HAP-1 (cell line): ENCODE measurements at regions not wholly inside any gene's neighbourhood (a gene's known extent, or its start where the extent isn't known, plus 50 kb on each side); places are given as distances from the start of the nearest gene placed in this dataset.
"Not testable (repeated sequence)": the region's sequence is repeated elsewhere in the genome, so short reads cannot be mapped to it uniquely, and the experiment has no call there.

Experiments used
- DNase-seq, 2 experiments: peaks; one replicate each; pipeline ENCODE4 v3.0.0-alpha.2; 2016 to 2020; ENCODE audit warnings: low spot score in 2 of 2
- H3K27me3 ChIP-seq: fragments of 250-450 bp; sonication (Bioruptor Pico); 2 replicates; pipeline ENCODE4 v1.5.1; 2020; ENCODE audit warnings: low read depth, mild to moderate bottlenecking, moderate library complexity
- H3K36me3 ChIP-seq: fragments of 250-450 bp; sonication (Bioruptor Pico); replicated peaks from 2 replicates; pipeline ENCODE4 v1.5.1; 2020; ENCODE audit warnings: mild to moderate bottlenecking
- H3K4me1 ChIP-seq: fragments of 250-450 bp; sonication (Bioruptor Pico); 2 replicates; pipeline ENCODE4 v1.5.1; 2020; ENCODE audit warnings: mild to moderate bottlenecking
- H3K4me3 ChIP-seq: fragments of 250-450 bp; sonication (Bioruptor Pico); 2 replicates; pipeline ENCODE4 v1.5.1; 2020; ENCODE audit warnings: mild to moderate bottlenecking, moderate library complexity
- H3K9me3 ChIP-seq: fragments of 250-450 bp; sonication (Bioruptor Pico); 2 replicates; pipeline ENCODE4 v1.5.1; 2020; ENCODE audit warnings: mild to moderate bottlenecking, moderate library complexity
- in situ Hi-C: fragments of 300-500 bp; cut with MboI; formaldehyde crosslinking; loops from 3 replicates; pipeline ENCODE4 v1.14.3; 2020; ENCODE audit warnings: low sequenced_read_pairs, inconsistent platforms, mixed read lengths

DNA sequence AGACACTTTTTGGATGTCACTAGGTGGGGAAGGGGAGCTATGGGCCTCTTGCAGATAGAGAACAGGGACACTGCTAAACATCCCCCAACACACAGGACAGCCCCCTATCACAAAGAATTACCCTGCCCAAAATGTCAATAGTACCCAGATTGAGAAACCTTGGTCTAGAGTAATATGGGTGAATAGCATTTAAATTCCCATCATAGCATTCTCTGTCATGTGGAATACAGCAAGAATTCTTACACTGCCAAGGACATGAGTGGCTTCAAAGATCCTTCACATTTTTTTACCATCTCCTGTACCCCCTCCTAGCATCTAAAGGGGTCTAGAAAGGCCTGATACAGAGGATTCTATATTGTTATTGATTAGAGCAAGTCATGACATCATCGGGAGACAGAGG is 83.1 kb upstream of the SSTR4 start:
- DNase-seq, result no peak
- in situ Hi-C loops, result no loop called here
- Histone ChIP-seq H3K27me3 (no peaks in the 10 kb centered on the region), H3K9me3 (no peaks in the 10 kb centered on the region), H3K4me3 (no peak overlapping the region), H3K36me3 (no peaks in the 10 kb centered on the region), H3K4me1 (no peaks in the 10 kb centered on the region)

DNA sequence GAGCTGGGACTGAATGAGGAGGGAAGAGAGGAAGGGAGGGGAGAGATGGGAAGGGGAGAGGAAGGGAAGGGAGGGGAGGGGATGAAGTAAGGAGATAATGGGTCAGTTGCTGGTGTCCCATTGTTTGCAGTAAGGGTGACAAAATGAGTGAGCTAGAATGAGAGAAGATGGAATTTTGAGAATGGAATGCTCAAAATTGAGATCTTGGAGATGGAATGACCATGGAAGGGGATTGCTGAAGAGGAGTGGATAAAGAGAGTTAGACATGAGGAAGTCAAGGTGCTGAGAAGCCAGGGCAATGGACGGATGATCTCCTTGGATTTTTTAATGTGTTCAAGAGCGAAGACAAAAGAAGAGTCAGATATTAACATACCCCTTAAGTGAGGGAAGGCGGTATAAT is 80.5 kb upstream of the SSTR4 start:
- Histone ChIP-seq H3K36me3 (no peaks in the 10 kb centered on the region), H3K9me3 (no peaks in the 10 kb centered on the region), H3K4me3 (no peak overlapping the region), H3K4me1 (no peaks in the 10 kb centered on the region), H3K27me3 (no peaks in the 10 kb centered on the region)
- DNase-seq, result no peak
- in situ Hi-C loops, result no loop called here

DNA sequence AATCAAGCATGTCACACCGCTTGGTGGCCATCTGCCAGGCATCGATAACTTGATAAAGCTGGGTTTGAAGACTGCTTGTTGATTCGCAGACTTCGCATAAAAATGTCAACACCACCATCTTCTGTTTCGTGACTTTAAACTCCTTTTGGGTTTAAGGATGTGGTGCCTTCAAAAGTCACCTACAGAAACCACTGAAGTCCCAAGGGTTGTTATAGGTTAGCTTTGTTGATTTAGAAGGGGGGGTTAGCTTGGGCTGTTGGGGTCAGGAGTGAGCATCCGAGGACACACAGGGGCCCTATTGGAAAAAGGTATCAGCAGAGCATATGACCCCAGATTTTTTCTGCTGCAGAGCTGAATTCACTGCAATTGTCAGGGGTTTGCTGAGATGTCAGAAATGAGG is 76.7 kb upstream of the SSTR4 start:
- no peak overlapping the region for H3K4me3 ChIP-seq
- in situ Hi-C loops, result no loop called here
- DNase-seq, result no peak
- H3K36me3 ChIP-seq, result no peaks in the 10 kb centered on the region
- no peaks in the 10 kb centered on the region for H3K4me1 ChIP-seq
- no peaks in the 10 kb centered on the region for H3K27me3 ChIP-seq
- H3K9me3 ChIP-seq, result no peaks in the 10 kb centered on the region

DNA sequence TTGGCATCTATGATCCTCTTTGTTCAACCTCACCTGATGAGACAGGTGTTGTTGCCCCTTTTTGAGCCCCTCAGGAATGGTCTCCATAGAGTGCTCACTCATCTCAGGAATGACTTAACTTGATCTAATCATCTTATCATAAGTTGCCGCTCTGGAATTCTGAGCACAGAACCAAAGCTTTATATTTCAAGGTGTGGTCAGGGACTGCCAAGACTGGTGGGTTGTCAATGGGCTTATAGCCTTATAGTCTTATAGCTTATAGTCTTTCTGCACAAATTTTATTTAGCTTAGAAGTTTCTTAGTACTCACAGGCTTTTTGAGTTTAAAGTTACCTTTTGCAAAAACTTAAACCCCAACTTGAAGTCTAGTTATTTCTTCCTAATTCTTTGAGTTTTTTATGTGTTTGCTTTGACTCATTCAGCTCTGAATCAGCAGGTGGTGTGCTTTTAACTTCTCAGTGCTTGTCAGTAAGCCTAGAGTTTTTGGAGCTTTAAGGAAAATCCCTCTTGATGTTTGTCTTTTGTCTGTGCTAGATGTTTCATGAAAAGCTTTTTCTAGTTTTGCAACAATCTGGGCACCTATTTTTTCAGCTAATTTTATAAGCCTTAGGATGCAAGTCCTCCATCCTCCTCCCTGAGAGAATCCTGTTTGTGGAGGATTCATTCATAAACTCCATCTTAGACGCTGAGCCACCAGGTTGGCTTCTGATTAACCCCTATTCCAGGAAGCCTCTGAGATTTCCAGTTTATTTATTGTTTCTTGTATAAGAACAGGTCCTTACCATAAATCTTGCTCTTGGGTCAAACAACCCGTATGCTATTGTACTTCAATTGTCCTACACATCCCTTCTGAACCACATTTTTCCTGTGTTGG is 72.3 kb upstream of the SSTR4 start:
- H3K4me3 ChIP-seq, result no peak overlapping the region
- no peaks in the 10 kb centered on the region for H3K4me1 ChIP-seq
- H3K27me3 ChIP-seq, result no peaks in the 10 kb centered on the region
- no peaks in the 10 kb centered on the region for H3K36me3 ChIP-seq
- no peak for DNase-seq
- in situ Hi-C loops, result no loop called here
- no peaks in the 10 kb centered on the region for H3K9me3 ChIP-seq

DNA sequence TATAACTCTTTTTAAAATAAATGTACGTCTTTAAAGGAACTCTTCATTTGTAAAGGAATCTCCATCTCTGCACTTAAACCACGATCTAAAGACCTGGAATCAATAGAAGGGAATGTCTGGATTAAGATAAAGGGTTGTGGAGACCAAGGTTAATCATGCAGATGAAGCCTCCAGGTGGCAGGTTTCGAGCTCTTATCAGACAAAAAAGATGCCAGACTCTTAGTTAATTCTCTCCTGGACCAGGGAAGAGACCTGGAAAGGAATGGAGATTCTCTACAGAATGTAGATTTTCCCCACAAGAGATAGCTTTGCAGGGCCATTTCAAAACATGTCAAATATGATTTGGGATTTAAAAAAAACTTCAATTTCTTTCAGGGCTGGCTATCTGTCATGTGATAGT is 71.5 kb upstream of the SSTR4 start:
- no peaks in the 10 kb centered on the region for H3K4me1 ChIP-seq
- H3K4me3 ChIP-seq, result no peak overlapping the region
- H3K36me3 ChIP-seq, result no peaks in the 10 kb centered on the region
- in situ Hi-C loops, result no loop called here
- no peak for DNase-seq
- H3K27me3 ChIP-seq, result no peaks in the 10 kb centered on the region
- no peaks in the 10 kb centered on the region for H3K9me3 ChIP-seq

DNA sequence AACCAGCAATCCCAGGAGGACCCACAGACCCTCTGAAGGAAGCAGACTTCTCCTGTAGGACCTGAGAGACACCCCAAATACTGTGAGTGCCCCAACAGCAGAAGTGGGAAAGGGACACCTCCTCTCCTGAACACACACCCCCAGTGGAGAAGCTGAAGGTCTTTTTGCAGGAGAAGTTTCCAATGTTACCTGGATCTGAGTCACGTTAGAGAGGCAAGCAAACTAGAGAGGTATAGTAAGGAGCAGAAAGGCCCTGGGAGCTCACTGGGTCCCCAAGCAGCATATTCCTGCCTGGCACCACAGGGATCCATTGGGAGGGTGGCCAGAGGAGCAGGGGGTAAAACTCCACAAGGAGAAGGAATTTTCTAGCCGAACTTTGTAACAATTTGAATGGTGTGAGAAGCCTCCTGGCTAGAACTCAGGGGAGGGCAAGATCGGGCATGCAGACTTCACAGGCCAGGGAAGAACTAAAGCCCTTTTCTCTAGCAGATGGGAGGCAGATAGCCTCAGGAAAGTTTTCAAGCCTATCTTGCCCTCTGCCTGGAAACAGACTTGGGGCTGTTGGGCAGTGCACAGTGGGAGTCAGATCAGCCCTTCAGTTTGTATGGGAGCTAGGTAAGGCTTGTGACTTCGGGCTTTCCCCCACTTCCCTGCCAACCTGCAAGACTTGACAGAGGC is 68.2 kb upstream of the SSTR4 start:
- DNase-seq, result no peak
- in situ Hi-C loops, result no loop called here
- H3K27me3 ChIP-seq, result no peaks in the 10 kb centered on the region
- no peaks in the 10 kb centered on the region for H3K4me1 ChIP-seq
- no peaks in the 10 kb centered on the region for H3K9me3 ChIP-seq
- no peaks in the 10 kb centered on the region for H3K36me3 ChIP-seq
- H3K4me3 ChIP-seq, result no peak overlapping the region

DNA sequence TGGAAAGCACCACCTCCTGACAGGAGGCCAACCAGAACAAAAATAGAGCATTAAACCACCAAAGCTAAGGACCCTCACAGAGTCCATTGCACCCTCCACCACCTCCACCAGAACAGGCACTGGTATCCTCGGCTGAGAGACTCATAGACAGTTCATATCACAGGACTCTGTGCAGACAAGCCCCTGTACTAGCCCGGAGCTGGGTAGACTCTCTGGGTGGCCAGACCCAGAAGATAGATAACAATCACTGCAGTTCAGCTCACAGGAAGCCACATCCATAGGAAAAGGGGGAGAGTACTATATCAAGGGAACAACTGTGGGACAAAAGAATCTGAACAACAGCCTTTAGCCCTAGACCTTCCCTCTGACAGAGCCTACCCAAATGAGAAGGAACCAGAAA is 67.4 kb upstream of the SSTR4 start:
- H3K4me3 ChIP-seq, H3K9me3 ChIP-seq, H3K4me1 ChIP-seq, H3K27me3 ChIP-seq, in situ Hi-C loops, DNase-seq, H3K36me3 ChIP-seq: not testable (repeated sequence)

DNA sequence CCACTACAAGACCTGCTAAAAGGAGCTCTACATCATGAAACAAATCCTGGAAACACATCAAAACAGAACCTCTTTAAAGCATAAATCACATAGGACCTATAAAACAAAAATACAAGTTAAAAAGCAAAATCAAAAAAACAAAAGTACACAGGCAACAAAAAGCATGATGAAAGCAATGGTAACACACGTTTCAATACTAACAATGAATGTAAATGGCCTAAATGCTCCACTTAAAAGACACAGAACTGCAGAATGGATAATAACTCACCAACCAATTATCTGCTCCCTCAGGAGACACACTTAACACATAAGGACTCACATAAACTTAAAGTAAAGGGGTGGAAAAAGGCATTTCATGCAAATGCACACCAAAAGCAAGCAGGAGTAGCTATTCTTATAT is 66.1 kb upstream of the SSTR4 start:
- DNase-seq, H3K36me3 ChIP-seq, H3K9me3 ChIP-seq, H3K27me3 ChIP-seq, H3K4me1 ChIP-seq, in situ Hi-C loops, H3K4me3 ChIP-seq: not testable (repeated sequence)

DNA sequence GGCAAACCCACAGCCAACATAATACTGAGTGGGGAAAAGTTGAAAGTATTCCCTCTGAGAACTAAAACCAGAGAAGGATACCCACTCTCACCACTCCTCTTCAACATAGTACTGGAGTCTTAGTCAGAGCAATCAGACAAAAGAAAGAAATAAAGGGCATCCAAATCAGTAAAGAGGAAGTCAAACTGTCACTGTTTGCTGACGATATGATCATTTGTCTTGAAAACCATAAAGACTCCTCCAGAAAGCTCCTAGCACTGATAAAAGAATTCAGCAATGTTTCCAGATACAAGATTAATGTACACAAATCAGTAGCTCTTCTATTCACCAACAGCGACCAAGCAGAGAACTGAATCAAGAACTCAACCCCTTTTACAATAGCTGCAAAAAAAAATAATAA is 64.0 kb upstream of the SSTR4 start:
- H3K9me3 ChIP-seq, in situ Hi-C loops, DNase-seq, H3K36me3 ChIP-seq, H3K27me3 ChIP-seq, H3K4me1 ChIP-seq, H3K4me3 ChIP-seq: not testable (repeated sequence)

DNA sequence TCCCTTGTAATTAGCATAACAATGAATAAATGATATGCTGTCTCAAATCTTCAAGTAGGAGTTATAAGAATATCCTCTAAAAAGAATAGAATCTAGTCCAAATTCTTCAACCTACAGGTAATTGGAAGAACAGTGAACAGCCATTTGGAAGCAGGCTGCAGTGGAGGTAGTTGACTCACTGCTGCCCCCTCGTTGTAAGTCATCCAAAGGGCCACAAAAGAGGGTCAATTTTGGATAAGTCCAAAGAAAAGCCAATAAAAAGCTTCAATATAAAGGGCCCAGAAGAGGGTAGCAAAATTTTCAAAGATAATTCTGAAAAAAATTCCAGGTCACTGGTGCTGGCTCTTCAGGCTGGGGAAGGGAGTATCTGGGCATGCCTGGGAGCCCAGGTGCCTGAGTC is 60.8 kb upstream of the SSTR4 start:
- H3K4me1 ChIP-seq, result no peaks in the 10 kb centered on the region
- no peaks in the 10 kb centered on the region for H3K36me3 ChIP-seq
- no peaks in the 10 kb centered on the region for H3K27me3 ChIP-seq
- in situ Hi-C loops, result no loop called here
- H3K9me3 ChIP-seq, result no peaks in the 10 kb centered on the region
- DNase-seq, result no peak
- H3K4me3 ChIP-seq, result no peak overlapping the region

DNA sequence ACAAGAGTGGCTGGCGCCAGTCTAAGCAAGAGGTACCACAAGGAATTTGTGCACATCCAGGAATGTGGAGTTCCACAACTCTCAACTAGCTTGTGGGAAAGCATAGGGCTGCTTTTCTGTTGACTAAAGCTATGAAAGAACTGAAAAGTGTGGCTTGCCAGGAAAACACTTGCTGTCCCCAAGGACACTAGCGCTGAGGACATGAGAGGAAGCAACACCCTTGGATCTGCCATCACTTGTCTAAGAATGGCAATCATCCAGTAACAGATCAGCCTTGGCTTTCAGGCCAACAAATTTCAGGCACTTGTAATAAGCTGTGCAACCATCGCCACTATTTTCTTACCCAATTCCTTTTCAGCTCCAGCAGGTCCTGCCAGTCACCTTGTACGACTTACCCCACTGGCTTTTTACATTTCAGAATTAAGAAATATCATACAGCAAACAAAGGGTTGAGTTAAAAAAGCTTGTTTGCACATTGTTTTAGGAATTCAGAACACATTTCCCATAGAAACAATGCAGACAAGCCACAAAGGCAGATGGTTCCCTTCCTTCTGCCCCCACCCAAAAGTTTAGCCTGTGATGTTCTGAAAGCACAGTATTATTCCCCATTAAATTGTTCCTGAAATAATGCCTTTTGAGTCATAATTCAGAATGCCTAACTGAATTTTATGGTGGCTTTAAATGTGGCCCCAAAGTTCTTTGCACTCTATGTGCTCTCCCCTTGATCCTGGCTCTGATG is 57.9 kb upstream of the SSTR4 start:
- Histone ChIP-seq H3K4me1 (no peaks in the 10 kb centered on the region), H3K9me3 (no peaks in the 10 kb centered on the region), H3K36me3 (no peaks in the 10 kb centered on the region), H3K27me3 (no peaks in the 10 kb centered on the region), H3K4me3 (no peak overlapping the region)
- in situ Hi-C loops, result no loop called here
- no peak for DNase-seq

DNA sequence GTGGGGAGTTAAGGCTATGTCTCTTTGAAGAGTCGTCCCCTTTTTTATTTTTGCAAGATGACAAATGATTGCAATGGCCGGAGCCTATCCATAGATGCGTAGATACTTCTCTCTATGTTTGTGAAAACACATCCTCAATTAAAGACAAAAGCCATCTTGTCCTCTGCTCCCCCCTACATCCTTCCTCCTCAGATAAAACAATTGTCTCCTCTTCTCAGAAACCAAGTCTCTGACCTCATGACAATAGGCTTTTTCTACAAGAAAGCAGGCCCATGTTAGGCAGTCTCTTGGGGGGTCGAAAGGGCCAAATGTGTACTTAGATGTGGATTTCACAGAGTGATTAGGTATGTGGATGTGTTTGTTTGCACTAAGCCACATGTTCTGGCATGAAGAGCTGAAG is 51.1 kb upstream of the SSTR4 start:
- Histone ChIP-seq H3K4me3 (no peak overlapping the region), H3K27me3 (no peaks in the 10 kb centered on the region), H3K9me3 (no peaks in the 10 kb centered on the region; the same call in 1 of the 2 replicates), H3K36me3 (no peaks in the 10 kb centered on the region), H3K4me1 (no peaks in the 10 kb centered on the region)
- no peak for DNase-seq
- in situ Hi-C loops, result no loop called here

DNA sequence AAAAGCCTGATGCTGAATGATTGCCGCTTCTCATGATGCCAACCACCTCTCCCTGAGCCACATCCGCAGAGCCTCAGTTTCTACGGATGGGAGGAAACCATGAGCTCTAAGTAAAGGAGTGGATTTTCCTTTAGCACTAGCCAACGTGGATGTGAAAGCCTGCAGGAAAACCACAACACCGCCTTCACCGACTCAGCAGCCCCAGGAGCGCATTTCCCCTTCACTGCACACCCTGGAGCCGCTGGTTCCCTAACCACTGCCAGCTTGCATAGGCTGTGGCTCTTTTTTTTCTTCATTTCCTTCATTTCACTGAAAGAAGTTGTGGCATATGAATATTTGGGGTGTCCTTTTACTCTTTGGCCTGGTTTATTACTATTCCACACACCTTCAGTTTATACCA is 50.5 kb upstream of the SSTR4 start:
- Histone ChIP-seq H3K36me3 (no peaks in the 10 kb centered on the region), H3K4me3 (no peak overlapping the region), H3K4me1 (no peaks in the 10 kb centered on the region), H3K27me3 (no peaks in the 10 kb centered on the region), H3K9me3 (no peaks in the 10 kb centered on the region; the same call in 1 of the 2 replicates)
- no peak for DNase-seq
- in situ Hi-C loops, result no loop called here

DNA sequence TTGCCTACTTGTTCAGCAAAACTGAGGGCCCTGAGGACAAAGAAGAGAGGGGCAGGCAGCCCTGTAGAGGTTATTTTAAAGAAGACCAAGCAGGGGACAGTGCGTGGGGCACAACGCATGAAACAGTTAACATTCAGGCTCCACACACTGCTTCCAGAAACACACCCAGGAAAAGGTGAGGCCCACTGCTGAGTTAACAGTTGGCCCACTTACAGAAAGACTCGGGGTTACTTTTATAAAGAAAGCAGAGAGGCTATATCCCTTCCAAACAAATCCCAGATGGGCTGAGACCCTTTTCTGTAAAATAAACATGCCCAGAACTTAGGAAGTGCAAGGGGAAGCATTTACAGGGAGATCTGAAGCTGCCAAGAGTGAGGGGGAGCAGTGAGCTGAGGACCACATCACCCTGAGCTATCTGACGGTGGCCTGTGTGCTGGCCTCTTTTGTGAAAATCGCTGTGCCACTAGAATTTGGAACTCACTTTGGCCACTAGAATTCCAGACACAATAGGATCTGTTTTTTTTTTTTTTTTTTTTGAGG is 49.8 kb upstream of the SSTR4 start:
- in situ Hi-C loops, result no loop called here
- no peak for DNase-seq
- no peak overlapping the region for H3K4me3 ChIP-seq
- H3K4me1 ChIP-seq, result no peaks in the 10 kb centered on the region
- no peaks in the 10 kb centered on the region for H3K27me3 ChIP-seq
- no peaks in the 10 kb centered on the region; the same call in 1 of the 2 replicates for H3K9me3 ChIP-seq
- H3K36me3 ChIP-seq, result no peaks in the 10 kb centered on the region
